Mesenchymal stem cell (in vitro differentiated cells and primary cell): ENCODE measurements at regions not wholly inside any gene's neighbourhood (a gene's known extent, or its start where the extent isn't known, plus 50 kb on each side); places are given as distances from the start of the nearest gene placed in this dataset.

ENCODE experiments used
- DNase-seq: peaks from one replicate; pipeline ENCODE4 v3.0.0-alpha.2; 2013
- H2AFZ ChIP-seq: one replicate; pipeline ENCODE4 v1.6.1; 2013; ENCODE audit warnings: low read depth, mild to moderate bottlenecking, control low read depth, inconsistent platforms, low read length, moderate library complexity
- H2AK5ac ChIP-seq: 2 replicates; pipeline ENCODE4 v1.6.1; 2013; ENCODE audit warnings: low read length, moderate library complexity, mild to moderate bottlenecking, inconsistent platforms; ENCODE audit not compliant: severe bottlenecking
- H2BK120ac ChIP-seq: one replicate; pipeline ENCODE4 v1.6.1; 2013; ENCODE audit warnings: low read depth, mild to moderate bottlenecking, inconsistent platforms, low read length, moderate library complexity
- H2BK12ac ChIP-seq, 2 experiments: one replicate each; pipeline ENCODE4 v1.6.1; 2013; ENCODE audit warnings: inconsistent platforms in 2 of 2, low read length in 2 of 2, mild to moderate bottlenecking in 2 of 2, moderate library complexity in 2 of 2, control low read depth in 1 of 2
- H2BK15ac ChIP-seq: one replicate; pipeline ENCODE4 v1.6.1; 2013; ENCODE audit warnings: mild to moderate bottlenecking, low read depth, inconsistent platforms; ENCODE audit not compliant: poor library complexity, severe bottlenecking
- H2BK5ac ChIP-seq: 2 replicates; pipeline ENCODE4 v1.6.1; 2013; ENCODE audit warnings: low read depth, mild to moderate bottlenecking, low read length, control low read depth, inconsistent platforms; ENCODE audit not compliant: poor library complexity, severe bottlenecking
- H3K14ac ChIP-seq, 2 experiments: one replicate each; pipeline ENCODE4 v1.6.1; 2013; ENCODE audit warnings: inconsistent platforms in 2 of 2, low read length in 2 of 2, control low read depth in 1 of 2, mild to moderate bottlenecking in 1 of 2, moderate library complexity in 1 of 2
- H3K18ac ChIP-seq, 2 experiments: one replicate each; pipeline ENCODE4 v1.6.1; 2013; ENCODE audit warnings: inconsistent platforms in 2 of 2, low read length in 2 of 2, control low read depth in 1 of 2, low read depth in 1 of 2, mild to moderate bottlenecking in 1 of 2
- H3K23ac ChIP-seq, 2 experiments: one replicate each; pipeline ENCODE4 v1.6.1; 2013; ENCODE audit warnings: inconsistent platforms in 2 of 2, low read length in 2 of 2, mild to moderate bottlenecking in 2 of 2, moderate library complexity in 2 of 2, control low read depth in 1 of 2
- H3K27ac ChIP-seq: 2 replicates; pipeline ENCODE4 v1.5.1; 2013; ENCODE audit warnings: mild to moderate bottlenecking, moderate library complexity, low read length, control low read depth, inconsistent platforms; ENCODE audit not compliant: poor library complexity, severe bottlenecking
- H3K27me3 ChIP-seq, 2 experiments: 2 replicates each; pipeline versions ENCODE4 v1.6.1 to v1.7.0; 2013; ENCODE audit warnings: low read length in 2 of 2, mild to moderate bottlenecking in 2 of 2, moderate library complexity in 2 of 2, control low read depth in 1 of 2, inconsistent platforms in 1 of 2; ENCODE audit not compliant: control insufficient read depth in 1 of 2, insufficient read depth in 1 of 2
- H3K36me3 ChIP-seq, 2 experiments: 2 replicates each; pipeline versions ENCODE4 v1.6.1 to v1.7.0; 2013; ENCODE audit warnings: low read length in 2 of 2, control low read depth in 1 of 2, inconsistent platforms in 1 of 2, low read depth in 1 of 2, mild to moderate bottlenecking in 1 of 2; ENCODE audit not compliant: insufficient read depth in 2 of 2, control insufficient read depth in 1 of 2
- H3K4ac ChIP-seq, 2 experiments: one replicate each; pipeline ENCODE4 v1.6.1; 2013; ENCODE audit warnings: inconsistent platforms in 2 of 2, low read length in 2 of 2, mild to moderate bottlenecking in 2 of 2, moderate library complexity in 2 of 2, control low read depth in 1 of 2, low read depth in 1 of 2
- H3K4me1 ChIP-seq: 2 replicates; pipeline ENCODE4 v1.6.1; 2013; ENCODE audit warnings: low read depth, low read length, control low read depth; ENCODE audit not compliant: control insufficient read depth, insufficient read depth
- H3K4me2 ChIP-seq: 2 replicates; pipeline ENCODE4 v1.6.1; 2013; ENCODE audit warnings: low read length, mild to moderate bottlenecking, inconsistent platforms; ENCODE audit not compliant: poor library complexity, severe bottlenecking
- H3K4me3 ChIP-seq, 2 experiments: 2 replicates each; pipeline versions ENCODE4 v1.5.1 to v1.7.0; 2013; ENCODE audit warnings: low read length in 2 of 2, mild to moderate bottlenecking in 2 of 2, control low read depth in 1 of 2, low read depth in 1 of 2; ENCODE audit not compliant: insufficient read depth in 1 of 2
- H3K79me1 ChIP-seq: replicated peaks from 2 replicates; pipeline ENCODE4 v1.6.1; 2013; ENCODE audit warnings: mild to moderate bottlenecking, control low read depth, low read length, inconsistent platforms; ENCODE audit not compliant: poor library complexity, severe bottlenecking
- H3K9ac ChIP-seq: 2 replicates; pipeline ENCODE4 v1.7.0; 2013; ENCODE audit warnings: mild to moderate bottlenecking, low read length, moderate library complexity
- H3K9me3 ChIP-seq: 2 replicates; pipeline ENCODE4 v1.7.0; 2013; ENCODE audit warnings: mild to moderate bottlenecking, low read length; ENCODE audit not compliant: control insufficient read depth
- H4K8ac ChIP-seq: one replicate; pipeline ENCODE4 v1.6.1; 2013; ENCODE audit warnings: inconsistent platforms, mild to moderate bottlenecking, low read length, moderate library complexity
- H4K91ac ChIP-seq: one replicate; pipeline ENCODE4 v1.6.1; 2013; ENCODE audit warnings: mild to moderate bottlenecking, low read length, inconsistent platforms
- WGBS: methylation state at CpG from one replicate; pipeline ENCODE4 v1.1.7; 2013; ENCODE audit warnings: mixed read lengths; 5-methylcytosine and 5-hydroxymethylcytosine counted together

- Histone ChIP-seq H3K9ac (no peak overlapping the region), H2BK15ac (no peak overlapping the region), H3K14ac (no peak overlapping the region), H3K18ac (no peak overlapping the region), H3K4me2 (no peak overlapping the region), H4K8ac (no peak overlapping the region), H2BK12ac (no peak overlapping the region), H4K91ac (no peak overlapping the region), H3K4me3 (no peak overlapping the region), H3K27me3 (peaks cover 0 to 2% of the 10 kb centered on the region in 2 experiments), H2BK5ac (no peak overlapping the region), H3K4ac (no peak overlapping the region), H3K36me3 (no peaks in the 10 kb centered on the region), H3K23ac (no peak overlapping the region), H2AK5ac (no peak overlapping the region), H3K9me3 (no peaks in the 10 kb centered on the region), H3K27ac (no peak overlapping the region), H2BK120ac (no peak overlapping the region), H3K4me1 (no peaks in the 10 kb centered on the region), H2AFZ (no peak overlapping the region), H3K79me1 (no peaks in the 10 kb centered on the region)
- no peak for DNase-seq
- no CpG with 5 or more reads among the region's 1 CpG for WGBS
These were observed 218.3 kb upstream of the OR4E1 start for GRCh38 chr14:21891921-21892320.

- Histone ChIP-seq H2AK5ac (no peak overlapping the region), H4K8ac (no peak overlapping the region)
These were observed 211.4 kb upstream of the OR4E1 start for GRCh38 chr14:21884995-21885394.

GRCh38 chr14:21882226-21882625 is 208.6 kb upstream of the OR4E1 start:
- Histone ChIP-seq H2AFZ (no peak overlapping the region), H3K23ac (no peak overlapping the region), H3K36me3 (no peaks in the 10 kb centered on the region), H2BK5ac (no peak overlapping the region), H3K79me1 (no peaks in the 10 kb centered on the region), H2BK120ac (no peak overlapping the region), H4K8ac (no peak overlapping the region), H3K27ac (no peak overlapping the region), H2BK15ac (no peak overlapping the region), H3K9me3 (peaks cover 13% of the 10 kb centered on the region), H2AK5ac (no peak overlapping the region), H3K4me1 (no peaks in the 10 kb centered on the region), H3K4me3 (no peak overlapping the region), H3K4ac (no peak overlapping the region), H4K91ac (no peak overlapping the region), H3K9ac (no peak overlapping the region), H3K18ac (no peak overlapping the region), H3K4me2 (no peak overlapping the region), H3K27me3 (no peaks in the 10 kb centered on the region), H3K14ac (no peak overlapping the region), H2BK12ac (no peak overlapping the region)
- DNase-seq, result peak; percentile 1
- 54% methylated on average over 1 of the region's 1 CpG for WGBS

More at GRCh38 chr14:21884995-21885394, 211.4 kb upstream of the OR4E1 start:
- Histone ChIP-seq H4K91ac (no peak overlapping the region), H2BK5ac (no peak overlapping the region), H3K36me3 (no peaks in the 10 kb centered on the region), H3K9ac (no peak overlapping the region), H3K9me3 (peaks cover 13% of the 10 kb centered on the region), H3K27me3 (no peaks in the 10 kb centered on the region), H3K18ac (no peak overlapping the region), H3K4ac (no peak overlapping the region), H2BK120ac (no peak overlapping the region), H3K27ac (no peak overlapping the region), H3K79me1 (no peaks in the 10 kb centered on the region), H3K4me3 (no peak overlapping the region), H3K4me1 (no peaks in the 10 kb centered on the region), H2BK15ac (no peak overlapping the region), H2BK12ac (no peak overlapping the region), H2AFZ (no peak overlapping the region), H3K14ac (no peak overlapping the region), H3K4me2 (no peak overlapping the region), H3K23ac (no peak overlapping the region)
- DNase-seq, result no peak

- Histone ChIP-seq H3K4ac (no peak overlapping the region), H3K23ac (no peak overlapping the region), H2AFZ (no peak overlapping the region), H3K79me1 (no peaks in the 10 kb centered on the region), H3K18ac (no peak overlapping the region), H4K91ac (no peak overlapping the region), H3K14ac (no peak overlapping the region), H3K4me1 (no peaks in the 10 kb centered on the region), H3K36me3 (no peaks in the 10 kb centered on the region), H2BK15ac (no peak overlapping the region), H4K8ac (no peak overlapping the region), H3K9me3 (peaks cover 13% of the 10 kb centered on the region), H2AK5ac (no peak overlapping the region), H3K4me2 (no peak overlapping the region), H2BK120ac (no peak overlapping the region), H3K9ac (peak overlapping the region; percentile 15), H3K4me3 (no peak overlapping the region), H3K27ac (no peak overlapping the region), H3K27me3 (no peaks in the 10 kb centered on the region), H2BK5ac (no peak overlapping the region), H2BK12ac (no peak overlapping the region)
- no peak for DNase-seq
- 82% methylated on average over 2 of the region's 3 CpGs for whole genome bisulfite sequencing
These were observed 207.3 kb upstream of the OR4E1 start for GRCh38 chr14:21880918-21881317.
